Ishikawa (cell line): ENCODE measurements at regions not wholly inside any gene's neighbourhood (a gene's known extent, or its start where the extent isn't known, plus 50 kb on each side); places are given as distances from the start of the nearest gene placed in this dataset.

ENCODE experiments used
- CEBPB ChIP-seq: IDR thresholded peaks from 2 replicates; pipeline ENCODE4 v1.6.1; 2012
- CREB1 ChIP-seq: IDR thresholded peaks from 2 replicates; pipeline ENCODE4 v1.6.1; 2012; ENCODE audit warnings: low read depth
- MAX ChIP-seq: IDR thresholded peaks from 2 replicates; pipeline ENCODE4 v1.6.1; 2012
- NFIC ChIP-seq: IDR thresholded peaks from 2 replicates; pipeline ENCODE4 v1.6.1; 2012
- ZBTB7A ChIP-seq: IDR thresholded peaks from 2 replicates; pipeline ENCODE4 v1.6.1; 2012; ENCODE audit warnings: low read depth

DNA sequence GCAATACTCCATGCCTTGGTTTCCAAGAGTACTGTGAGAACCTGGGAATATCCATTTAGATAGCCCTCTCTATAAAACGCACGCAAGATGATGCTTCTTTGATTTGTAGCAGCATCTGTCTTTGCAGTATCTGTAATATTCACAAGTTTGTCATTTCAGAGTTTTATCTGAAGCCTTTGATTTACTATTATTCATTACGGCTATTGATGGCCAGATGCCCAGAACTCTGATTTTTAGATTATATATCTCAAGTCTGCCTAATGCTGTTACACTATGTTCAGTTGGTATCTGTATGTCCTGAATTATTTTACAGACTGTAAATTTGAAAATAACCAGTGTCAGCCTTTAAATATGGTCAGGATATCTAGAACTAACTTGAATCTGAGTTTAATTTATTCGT is 233.3 kb downstream of the FAM170A start:
- TF ChIP-seq NFIC (no peak), CEBPB (no peak), ZBTB7A (no peak), MAX (no peak), CREB1 (no peak)
